Activated CD8-positive, alpha-beta T cell treated with anti-CD3 and anti-CD28 coated beads for 36 hours (primary cell): ENCODE measurements at regions not wholly inside any gene's neighbourhood (a gene's known extent, or its start where the extent isn't known, plus 50 kb on each side); places are given as distances from the start of the nearest gene placed in this dataset.
A peak's percentile ranks its signal among the peaks of the same experiment; 100 is the strongest.

Experiments
- ATAC-seq: fragments of 200-7000 bp; cut with Tn5 transposase; one replicate; pipeline ENCODE4 v1.10.0; 2021; ENCODE audit warnings: mild to moderate bottlenecking, moderate library complexity
- CTCF ChIA-PET: fragments of 350-600 bp; sonication (Branson Sonifier 250); formaldehyde crosslinking; loops from one replicate; lab custom pipeline; 2021; ENCODE audit warnings: antibody characterized with exemption; lab: Charles Lee
- POLR2A ChIA-PET: fragments of 350-600 bp; sonication (Branson Sonifier 250); formaldehyde crosslinking; loops from one replicate; lab custom pipeline; 2021; ENCODE audit warnings: antibody characterized with exemption; lab: Charles Lee
- DNase-seq: peaks from one replicate; pipeline ENCODE4 v3.0.0-alpha.2; 2020
- H3K27ac Mint-ChIP-seq: one replicate; pipeline ENCODE4 v1.8.0; 2021; ENCODE audit warnings: mild to moderate bottlenecking, mixed read lengths
- H3K27me3 Mint-ChIP-seq: one replicate; pipeline ENCODE4 v1.8.0; 2021; ENCODE audit warnings: mixed read lengths
- H3K36me3 Mint-ChIP-seq: one replicate; pipeline ENCODE4 v1.8.0; 2021; ENCODE audit warnings: low read depth, mixed read lengths
- H3K4me1 Mint-ChIP-seq: one replicate; pipeline ENCODE4 v1.8.0; 2021; ENCODE audit warnings: low read depth, mixed read lengths
- H3K4me3 Mint-ChIP-seq: one replicate; pipeline ENCODE4 v1.8.0; 2021; ENCODE audit warnings: mild to moderate bottlenecking, moderate library complexity, mixed read lengths
- H3K9me3 Mint-ChIP-seq: one replicate; pipeline ENCODE4 v1.8.0; 2021; ENCODE audit warnings: mixed read lengths
- intact Hi-C: fragments of 100-400 bp; cut with micrococcal nuclease; formaldehyde crosslinking; loops from one replicate; pipeline ENCODE4 v1.10.0; 2022
- TF ChIP-seq, protein P1 (sequence below): fragments of 200-600 bp; IDR thresholded peaks from one replicate; pipeline ENCODE4 v1.8.0; 2022; ENCODE audit warnings: antibody characterized with exemption, mild to moderate bottlenecking

DNA sequence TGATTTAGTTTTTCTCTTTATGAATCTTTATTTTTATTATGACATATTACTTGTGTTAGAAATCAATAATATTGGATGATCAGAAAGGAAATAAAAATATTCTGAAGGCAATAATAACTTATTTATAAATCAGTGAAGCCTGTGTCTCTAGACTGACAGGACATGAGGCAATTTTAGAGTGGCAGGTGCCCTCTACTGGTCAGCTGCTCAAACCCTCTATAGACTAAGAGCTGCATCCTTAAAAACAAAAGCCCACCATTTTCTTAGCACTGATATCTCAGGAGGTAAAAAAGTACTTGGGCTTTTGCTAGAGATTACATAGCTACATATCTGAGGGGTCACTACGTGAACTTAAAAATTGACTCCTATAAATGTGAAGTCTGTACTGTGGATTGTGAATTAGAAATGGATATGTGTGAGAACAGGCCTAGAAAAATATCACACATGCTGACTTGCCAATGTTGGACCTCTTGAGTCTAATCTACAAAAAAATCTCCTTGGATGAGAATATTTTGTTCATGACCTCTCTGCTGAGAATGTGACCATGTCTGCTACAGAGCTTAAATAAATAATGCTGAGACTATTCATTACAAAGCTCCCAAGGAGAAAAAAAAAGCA is 597.9 kb upstream of the ADAMTS5 start:
- Mint-ChIP-seq H3K9me3 (peaks cover 2% of the 10 kb centered on the region), H3K4me3 (no peak overlapping the region), H3K27ac (no peak overlapping the region), H3K4me1 (no peaks in the 10 kb centered on the region), H3K27me3 (no peaks in the 10 kb centered on the region), H3K36me3 (no peaks in the 10 kb centered on the region)
- peak; percentile 32 for DNase-seq
- intact Hi-C loops = no loop called here
- no peak for ATAC-seq
- POLR2A ChIA-PET = no interaction called here
- TF ChIP-seq, protein P1, sequence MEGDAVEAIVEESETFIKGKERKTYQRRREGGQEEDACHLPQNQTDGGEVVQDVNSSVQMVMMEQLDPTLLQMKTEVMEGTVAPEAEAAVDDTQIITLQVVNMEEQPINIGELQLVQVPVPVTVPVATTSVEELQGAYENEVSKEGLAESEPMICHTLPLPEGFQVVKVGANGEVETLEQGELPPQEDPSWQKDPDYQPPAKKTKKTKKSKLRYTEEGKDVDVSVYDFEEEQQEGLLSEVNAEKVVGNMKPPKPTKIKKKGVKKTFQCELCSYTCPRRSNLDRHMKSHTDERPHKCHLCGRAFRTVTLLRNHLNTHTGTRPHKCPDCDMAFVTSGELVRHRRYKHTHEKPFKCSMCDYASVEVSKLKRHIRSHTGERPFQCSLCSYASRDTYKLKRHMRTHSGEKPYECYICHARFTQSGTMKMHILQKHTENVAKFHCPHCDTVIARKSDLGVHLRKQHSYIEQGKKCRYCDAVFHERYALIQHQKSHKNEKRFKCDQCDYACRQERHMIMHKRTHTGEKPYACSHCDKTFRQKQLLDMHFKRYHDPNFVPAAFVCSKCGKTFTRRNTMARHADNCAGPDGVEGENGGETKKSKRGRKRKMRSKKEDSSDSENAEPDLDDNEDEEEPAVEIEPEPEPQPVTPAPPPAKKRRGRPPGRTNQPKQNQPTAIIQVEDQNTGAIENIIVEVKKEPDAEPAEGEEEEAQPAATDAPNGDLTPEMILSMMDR = peak; percentile 41
- CTCF ChIA-PET = interaction anchor here (0.8 kb wide), 1 partner anchor 18 kb away, joined by 3 read pairs; no protein-coding TSS in a partner anchor

GRCh38 chr21:27562303-27562702 is 595.4 kb upstream of the ADAMTS5 start:
- no peaks in the 10 kb centered on the region for H3K36me3 Mint-ChIP-seq
- peaks cover 2% of the 10 kb centered on the region for H3K9me3 Mint-ChIP-seq
- H3K27ac Mint-ChIP-seq = no peak overlapping the region
- no peaks in the 10 kb centered on the region for H3K4me1 Mint-ChIP-seq
- ChIA-PET POLR2A (no interaction called here), CTCF (no interaction called here)
- TF ChIP-seq, protein P1 = no peak
- H3K27me3 Mint-ChIP-seq = no peaks in the 10 kb centered on the region
- ATAC-seq = no peak
- no peak overlapping the region for H3K4me3 Mint-ChIP-seq
- no peak for DNase-seq
- intact Hi-C loops = no loop called here

GRCh38 chr21:27561116-27561515 is 594.2 kb upstream of the ADAMTS5 start:
- Mint-ChIP-seq H3K27ac (no peak overlapping the region), H3K9me3 (peaks cover 2% of the 10 kb centered on the region), H3K4me3 (no peak overlapping the region), H3K4me1 (no peaks in the 10 kb centered on the region), H3K27me3 (no peaks in the 10 kb centered on the region), H3K36me3 (no peaks in the 10 kb centered on the region)
- ChIA-PET CTCF (no interaction called here), POLR2A (no interaction called here)
- no peak for ATAC-seq
- DNase-seq = no peak
- TF ChIP-seq, protein P1 = no peak
- intact Hi-C loops = no loop called here

DNA sequence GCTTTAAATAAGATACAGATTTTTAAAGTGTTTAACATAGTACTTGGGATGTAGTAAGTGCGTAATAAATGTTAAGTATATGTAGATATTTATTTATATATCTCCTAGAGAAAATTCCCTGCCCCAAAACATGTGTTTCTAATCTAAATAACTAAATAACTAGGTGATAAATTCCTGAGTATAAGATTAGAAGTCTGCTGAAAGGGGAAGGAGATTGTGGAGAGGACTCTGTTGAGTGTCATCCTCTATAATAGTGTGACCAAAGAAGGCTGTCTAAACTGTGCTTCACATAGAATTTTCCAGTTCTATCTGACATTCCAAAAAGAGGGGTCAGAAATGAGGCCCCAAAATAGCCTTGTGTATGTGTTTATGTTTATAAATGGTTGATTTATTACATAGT is 590.5 kb upstream of the ADAMTS5 start:
- Mint-ChIP-seq H3K4me1 (no peaks in the 10 kb centered on the region), H3K9me3 (peaks cover 4% of the 10 kb centered on the region), H3K27me3 (no peaks in the 10 kb centered on the region), H3K36me3 (no peaks in the 10 kb centered on the region), H3K27ac (no peak overlapping the region), H3K4me3 (no peak overlapping the region)
- DNase-seq (no peak), ATAC-seq (no peak)
- intact Hi-C loops = no loop called here
- CTCF ChIA-PET = no interaction called here
- TF ChIP-seq, protein P1 = no peak
- POLR2A ChIA-PET = no interaction called here

DNA sequence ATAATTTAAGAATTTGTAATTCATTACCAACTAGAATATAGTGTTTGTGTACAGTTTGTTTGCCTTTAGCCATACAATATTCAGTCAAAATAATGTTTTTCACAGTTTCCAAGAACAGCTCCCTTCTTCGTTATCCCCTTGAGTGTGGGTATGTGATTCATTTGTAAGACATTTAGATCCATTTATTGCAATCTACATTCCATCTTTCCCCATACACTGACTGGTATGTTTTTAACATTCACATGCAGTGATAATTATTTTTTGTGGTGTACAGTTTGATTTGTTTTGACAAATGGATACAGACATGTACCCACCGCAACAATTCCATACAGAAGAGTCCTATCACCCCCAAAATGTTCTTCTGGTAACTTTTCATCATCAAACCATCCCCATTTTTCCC is 589.1 kb upstream of the ADAMTS5 start:
- no peaks in the 10 kb centered on the region for H3K36me3 Mint-ChIP-seq
- ChIA-PET POLR2A (no interaction called here), CTCF (no interaction called here)
- H3K4me1 Mint-ChIP-seq = no peaks in the 10 kb centered on the region
- DNase-seq (no peak), ATAC-seq (no peak)
- TF ChIP-seq, protein P1 = no peak
- H3K9me3 Mint-ChIP-seq = peaks cover 5% of the 10 kb centered on the region
- no peak overlapping the region for H3K4me3 Mint-ChIP-seq
- H3K27ac Mint-ChIP-seq = no peak overlapping the region
- intact Hi-C loops = no loop called here
- H3K27me3 Mint-ChIP-seq = no peaks in the 10 kb centered on the region
